CD4-positive, CD25-positive, alpha-beta regulatory T cell (primary cell): ENCODE measurements at regions not wholly inside any gene's neighbourhood (a gene's known extent, or its start where the extent isn't known, plus 50 kb on each side); places are given as distances from the start of the nearest gene placed in this dataset.

Experiments used
- ATAC-seq, 2 donors: fragments of 150-1000 bp; cut with Tn5 transposase; one replicate each; pipeline ENCODE4 v1.10.0; 2021; ENCODE audit warnings: low read depth in 2 of 2, moderate number of reproducible peaks in 2 of 2, moderate library complexity in 1 of 2
- DNase-seq, 3 donors: peaks; one replicate each; pipeline versions ENCODE4 v3.0.0 to v3.0.0-alpha.2; 2012 to 2022; ENCODE audit warnings: mixed read lengths in 1 of 3
- H3K27ac ChIP-seq: one replicate; pipeline ENCODE4 v1.7.0; 2013; ENCODE audit warnings: mild to moderate bottlenecking, low read length; ENCODE audit not compliant: insufficient read depth, poor library complexity, severe bottlenecking
- H3K27me3 ChIP-seq: one replicate; pipeline ENCODE4 v1.7.0; 2013; ENCODE audit warnings: low read length; ENCODE audit not compliant: control insufficient read depth, insufficient read depth
- H3K36me3 ChIP-seq: one replicate; pipeline ENCODE4 v1.7.0; 2013; ENCODE audit warnings: mild to moderate bottlenecking, low read length, moderate library complexity; ENCODE audit not compliant: control insufficient read depth, insufficient read depth
- H3K4me1 ChIP-seq: 2 replicates; pipeline ENCODE4 v1.7.0; 2013; ENCODE audit warnings: mild to moderate bottlenecking, low read length; ENCODE audit not compliant: insufficient read depth, control insufficient read depth, poor library complexity, severe bottlenecking
- H3K4me3 ChIP-seq: one replicate; pipeline ENCODE4 v1.7.0; 2013; ENCODE audit warnings: low read depth, mild to moderate bottlenecking, low read length, moderate library complexity
- H3K9me3 ChIP-seq, 2 experiments: 1 replicate in 1 of 2; 2 replicates in 1 of 2; pipeline ENCODE4 v1.7.0; 2013; ENCODE audit warnings: low read length in 2 of 2, mild to moderate bottlenecking in 1 of 2, moderate library complexity in 1 of 2; ENCODE audit not compliant: control insufficient read depth in 2 of 2
- H3K27ac Mint-ChIP-seq, 3 donors: one replicate each; pipeline ENCODE4 v1.8.0; 2020 to 2022; ENCODE audit warnings: mild to moderate bottlenecking in 3 of 3, mixed read lengths in 3 of 3, moderate library complexity in 2 of 3
- H3K27me3 Mint-ChIP-seq: one replicate; pipeline ENCODE4 v1.8.0; 2022; ENCODE audit warnings: mild to moderate bottlenecking, mixed read lengths
- H3K36me3 Mint-ChIP-seq: one replicate; pipeline ENCODE4 v1.8.0; 2020; ENCODE audit warnings: mixed read lengths
- H3K4me1 Mint-ChIP-seq, 4 donors: one replicate each; pipeline ENCODE4 v1.8.0; 2020 to 2022; ENCODE audit warnings: mixed read lengths in 4 of 4, mild to moderate bottlenecking in 1 of 4
- H3K4me3 Mint-ChIP-seq, 4 donors: one replicate each; pipeline ENCODE4 v1.8.0; 2020 to 2022; ENCODE audit warnings: mild to moderate bottlenecking in 4 of 4, mixed read lengths in 4 of 4, moderate library complexity in 3 of 4
- H3K9me3 Mint-ChIP-seq, 7 donors: one replicate each; pipeline ENCODE4 v1.8.0; 2020 to 2022; ENCODE audit warnings: mixed read lengths in 7 of 7, mild to moderate bottlenecking in 3 of 7, moderate library complexity in 2 of 7

GRCh38 chr2:217629347-217629746, 373.4 kb downstream of the TNS1 start:
- H3K27me3 ChIP-seq: no peaks in the 10 kb centered on the region
- no peaks in the 10 kb centered on the region for H3K9me3 ChIP-seq
- no peaks in the 10 kb centered on the region for H3K27me3 Mint-ChIP-seq
- no peak overlapping the region for H3K4me3 Mint-ChIP-seq
- no peak overlapping the region for H3K4me3 ChIP-seq
- DNase-seq: no peak
- no peak for ATAC-seq
- no peaks in the 10 kb centered on the region for H3K4me1 Mint-ChIP-seq
- H3K27ac ChIP-seq: no peak overlapping the region
- peak overlapping the region in 1 of 3 donors; percentile 12 for H3K27ac Mint-ChIP-seq
- H3K9me3 Mint-ChIP-seq: peaks cover 0 to 4% (median 0%) of the 10 kb centered on the region in 7 donors
- H3K4me1 ChIP-seq: no peaks in the 10 kb centered on the region
- no peaks in the 10 kb centered on the region for H3K36me3 ChIP-seq
- H3K36me3 Mint-ChIP-seq: peaks cover 4% of the 10 kb centered on the region

GRCh38 chr2:217628061-217628460, 374.7 kb downstream of the TNS1 start:
- Histone ChIP-seq H3K27ac (no peak overlapping the region), H3K4me1 (no peaks in the 10 kb centered on the region), H3K9me3 (no peaks in the 10 kb centered on the region), H3K36me3 (no peaks in the 10 kb centered on the region), H3K27me3 (no peaks in the 10 kb centered on the region), H3K4me3 (no peak overlapping the region)
- DNase-seq (no peak), ATAC-seq (no peak)
- peaks cover 0 to 4% (median 0%) of the 10 kb centered on the region in 7 donors for H3K9me3 Mint-ChIP-seq
- no peak overlapping the region for H3K27ac Mint-ChIP-seq
- peaks cover 4% of the 10 kb centered on the region for H3K36me3 Mint-ChIP-seq
- no peaks in the 10 kb centered on the region for H3K27me3 Mint-ChIP-seq
- H3K4me3 Mint-ChIP-seq: no peak overlapping the region
- no peaks in the 10 kb centered on the region for H3K4me1 Mint-ChIP-seq

- Mint-ChIP-seq H3K9me3 (peaks cover 0 to 4% (median 0%) of the 10 kb centered on the region in 7 donors), H3K4me1 (no peaks in the 10 kb centered on the region), H3K36me3 (peaks cover 4% of the 10 kb centered on the region)
Measured at GRCh38 chr2:217626926-217627325, 375.9 kb downstream of the TNS1 start.

GRCh38 chr2:217625557-217626169, 377.1 kb downstream of the TNS1 start:
- no peak overlapping the region for H3K27ac Mint-ChIP-seq
- Histone ChIP-seq H3K36me3 (no peaks in the 10 kb centered on the region), H3K4me1 (no peaks in the 10 kb centered on the region), H3K9me3 (no peaks in the 10 kb centered on the region), H3K4me3 (no peak overlapping the region), H3K27ac (no peak overlapping the region), H3K27me3 (no peaks in the 10 kb centered on the region)
- H3K4me1 Mint-ChIP-seq: no peaks in the 10 kb centered on the region
- ATAC-seq (no peak), DNase-seq (no peak)
- H3K27me3 Mint-ChIP-seq: no peaks in the 10 kb centered on the region
- H3K4me3 Mint-ChIP-seq: no peak overlapping the region
- peaks cover 4% of the 10 kb centered on the region for H3K36me3 Mint-ChIP-seq
- peaks cover 0 to 2% (median 0%) of the 10 kb centered on the region in 7 donors for H3K9me3 Mint-ChIP-seq

More at GRCh38 chr2:217626926-217627325, 375.9 kb downstream of the TNS1 start:
- Mint-ChIP-seq H3K4me3 (no peak overlapping the region), H3K27me3 (no peaks in the 10 kb centered on the region), H3K27ac (no peak overlapping the region)
- DNase-seq (no peak), ATAC-seq (no peak)
- no peaks in the 10 kb centered on the region for H3K9me3 ChIP-seq
- no peaks in the 10 kb centered on the region for H3K27me3 ChIP-seq
- H3K27ac ChIP-seq: no peak overlapping the region
- no peaks in the 10 kb centered on the region for H3K36me3 ChIP-seq
- no peaks in the 10 kb centered on the region for H3K4me1 ChIP-seq
- H3K4me3 ChIP-seq: no peak overlapping the region

GRCh38 chr2:217623281-217623912, 379.4 kb downstream of the TNS1 start:
- ATAC-seq: no peak

GRCh38 chr2:217622205-217623060, 380.4 kb downstream of the TNS1 start:
- Mint-ChIP-seq H3K36me3 (no peaks in the 10 kb centered on the region), H3K27ac (peak overlapping the region in 1 of 3 donors; percentile 76), H3K27me3 (no peaks in the 10 kb centered on the region), H3K9me3 (peaks cover 0 to 3% (median 0%) of the 10 kb centered on the region in 7 donors), H3K4me1 (peaks cover 0 to 6% (median under 1%) of the 10 kb centered on the region in 4 donors), H3K4me3 (no peak overlapping the region)
- H3K4me1 ChIP-seq: no peaks in the 10 kb centered on the region
- ATAC-seq (no peak), DNase-seq (no peak)
- H3K36me3 ChIP-seq: no peaks in the 10 kb centered on the region
- H3K27me3 ChIP-seq: no peaks in the 10 kb centered on the region
- no peaks in the 10 kb centered on the region for H3K9me3 ChIP-seq
- H3K27ac ChIP-seq: no peak overlapping the region
- no peak overlapping the region for H3K4me3 ChIP-seq

More at GRCh38 chr2:217623281-217623912, 379.4 kb downstream of the TNS1 start:
- no peak for DNase-seq
- no peaks in the 10 kb centered on the region for H3K27me3 ChIP-seq
- H3K36me3 ChIP-seq: no peaks in the 10 kb centered on the region
- H3K27ac ChIP-seq: no peak overlapping the region
- H3K9me3 Mint-ChIP-seq: peaks cover 0 to 2% (median 0%) of the 10 kb centered on the region in 7 donors
- no peak overlapping the region for H3K4me3 Mint-ChIP-seq
- no peaks in the 10 kb centered on the region for H3K27me3 Mint-ChIP-seq
- no peaks in the 10 kb centered on the region for H3K4me1 ChIP-seq
- H3K9me3 ChIP-seq: no peaks in the 10 kb centered on the region
- no peak overlapping the region for H3K27ac Mint-ChIP-seq
- peaks cover 4% of the 10 kb centered on the region for H3K36me3 Mint-ChIP-seq
- peaks cover 0 to 6% (median under 1%) of the 10 kb centered on the region in 4 donors for H3K4me1 Mint-ChIP-seq
- H3K4me3 ChIP-seq: no peak overlapping the region

- H3K9me3 ChIP-seq: no peaks in the 10 kb centered on the region
- ATAC-seq (no peak), DNase-seq (no peak)
- no peaks in the 10 kb centered on the region for H3K4me1 ChIP-seq
- Mint-ChIP-seq H3K27me3 (no peaks in the 10 kb centered on the region), H3K27ac (no peak overlapping the region), H3K9me3 (peaks cover 0 to 2% (median 0%) of the 10 kb centered on the region in 7 donors), H3K4me1 (peaks cover 0 to 6% (median under 1%) of the 10 kb centered on the region in 4 donors), H3K4me3 (no peak overlapping the region), H3K36me3 (no peaks in the 10 kb centered on the region)
- H3K36me3 ChIP-seq: no peaks in the 10 kb centered on the region
- H3K4me3 ChIP-seq: no peak overlapping the region
- H3K27me3 ChIP-seq: no peaks in the 10 kb centered on the region
- no peak overlapping the region for H3K27ac ChIP-seq
Measured at GRCh38 chr2:217621391-217621801, 381.4 kb downstream of the TNS1 start.
